Motor neuron (in vitro differentiated cells): ENCODE measurements at regions not wholly inside any gene's neighbourhood (a gene's known extent, or its start where the extent isn't known, plus 50 kb on each side); places are given as distances from the start of the nearest gene placed in this dataset.

Experiments
- ATAC-seq, 8 experiments: fragments of 200-7000 bp; cut with Tn5 transposase; replicated peaks in 6 of 8; 2 replicates each; pipeline ENCODE4 v1.8.0; 2021; ENCODE audit warnings: mild to moderate bottlenecking in 8 of 8, moderate library complexity in 8 of 8
- H3K27ac ChIP-seq, 2 donors: fragments of 250-450 bp; sonication (Bioruptor Pico); 2 replicates each; pipeline ENCODE4 v1.9.0; 2021; ENCODE audit warnings: antibody characterized with exemption in 2 of 2, mild to moderate bottlenecking in 2 of 2, moderate library complexity in 1 of 2
- H3K4me1 ChIP-seq, 2 donors: fragments of 250-450 bp; sonication (Bioruptor Pico); replicated peaks in 1 of 2; 2 replicates each; pipeline ENCODE4 v1.6.1; 2021; ENCODE audit warnings: antibody characterized with exemption in 2 of 2, mild to moderate bottlenecking in 2 of 2, moderate library complexity in 1 of 2
- H3K4me3 ChIP-seq, 5 donors: fragments of 250-450 bp; sonication (Bioruptor Pico); 2 replicates each; pipeline ENCODE4 v1.9.0; 2021; ENCODE audit warnings: antibody characterized with exemption in 5 of 5, mild to moderate bottlenecking in 5 of 5, moderate library complexity in 4 of 5
- WGBS, 10 experiments: fragments of 450-650 bp; shearing (Covaris generic); methylation state at CpG; one replicate each; pipeline ENCODE4 v1.0.0; 2022; 5-methylcytosine and 5-hydroxymethylcytosine counted together
- in situ Hi-C, 9 experiments: fragments of 400-800 bp; cut with MboI; loops; one replicate each; pipeline ENCODE4 v1.15.0; 2021; ENCODE audit warnings: low sequenced_read_pairs in 9 of 9, low pct_unique_long_range_greater_than_20kb in 2 of 9; ENCODE audit not compliant: unreplicated experiment in 9 of 9

DNA sequence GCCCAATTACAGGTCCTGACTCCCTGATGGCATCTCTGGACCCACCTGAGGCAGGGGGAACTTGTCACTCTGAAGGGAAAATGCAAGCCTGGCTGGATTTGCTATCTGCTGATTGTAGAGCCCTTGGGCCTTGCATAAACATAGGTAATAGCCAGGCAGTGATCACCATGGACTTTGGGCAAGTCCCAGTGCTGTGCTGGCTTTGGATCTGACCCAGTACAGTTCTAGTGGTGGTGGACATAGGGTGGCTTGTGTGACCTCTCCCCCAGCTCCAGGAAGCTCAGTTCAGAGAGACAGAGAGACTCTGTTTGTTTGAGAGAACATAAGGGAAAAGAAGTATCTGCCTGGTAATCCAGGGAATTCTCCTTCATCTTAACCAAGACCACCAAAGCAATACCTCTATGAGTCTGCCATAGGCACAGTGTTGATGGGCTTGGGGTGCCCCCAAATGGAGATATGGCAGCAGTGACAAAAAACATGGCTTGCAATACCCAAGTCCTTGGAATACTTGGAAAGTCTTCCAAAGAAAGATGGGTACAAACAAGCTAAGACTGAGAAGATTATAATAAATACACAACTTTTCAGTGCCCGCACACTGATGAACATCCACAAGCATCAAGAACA is 348.5 kb downstream of the PYDC2 start:
- 89 to 100% (median 100%) methylated on average over 1 of the region's 1 CpG; no CpG with 5 or more reads in 6 of the 10 experiments for WGBS, 10 experiments
- Histone ChIP-seq H3K4me3 (no peak overlapping the region), H3K4me1 (no peaks in the 10 kb centered on the region), H3K27ac (no peak overlapping the region)
- in situ Hi-C loops, result no loop called here
- no peak for ATAC-seq

DNA sequence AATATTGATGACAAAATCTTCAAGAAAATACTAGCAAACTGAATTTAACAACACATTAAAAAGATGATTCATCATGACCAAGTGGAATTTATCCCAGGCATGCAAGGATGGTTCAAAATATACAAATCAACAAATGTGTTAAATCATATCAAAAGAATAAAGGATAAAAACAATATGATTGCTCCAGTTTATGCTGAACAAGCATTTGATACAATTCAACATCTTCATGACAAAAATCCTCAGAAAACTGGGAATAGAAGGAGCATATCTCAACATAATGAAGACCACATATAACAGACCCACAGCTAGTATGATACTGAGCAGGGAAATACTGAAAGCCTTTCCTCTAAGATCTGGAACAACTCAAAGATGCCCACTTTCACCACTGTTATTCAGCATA is 352.3 kb downstream of the PYDC2 start:
- Histone ChIP-seq H3K4me3 (no peak overlapping the region), H3K4me1 (no peaks in the 10 kb centered on the region), H3K27ac (no peak overlapping the region)
- in situ Hi-C loops, result no loop called here
- no peak for ATAC-seq

- Histone ChIP-seq H3K4me3 (no peak overlapping the region), H3K27ac (no peak overlapping the region), H3K4me1 (peaks cover 4 to 6% of the 10 kb centered on the region in 2 donors)
- ATAC-seq, result no peak
- in situ Hi-C loops, result no loop called here
Observed at GRCh38 chr3:191848818-191849217, 387.9 kb downstream of the PYDC2 start.

GRCh38 chr3:191859531-191859930 is 398.6 kb downstream of the PYDC2 start:
- in situ Hi-C loops, result loop anchor here in 1 of 9 experiments (25.0 kb wide), 1 partner anchor 578 kb away; no protein-coding TSS in a partner anchor
- Histone ChIP-seq H3K27ac (no peak overlapping the region), H3K4me3 (no peak overlapping the region), H3K4me1 (no peaks in the 10 kb centered on the region)
- WGBS, 10 experiments, result 10 to 100% (median 80%) methylated on average over 1 to 3 of the region's 3 CpGs; no CpG with 5 or more reads in 1 of the 10 experiments
- peak in 3 of 8 experiments; percentile 33 to 93 (median 84) for ATAC-seq

- no peak for ATAC-seq
- H3K4me3 ChIP-seq, result no peak overlapping the region
- in situ Hi-C loops, result loop anchor here in 1 of 9 experiments (25.0 kb wide), 1 partner anchor 567 kb away; no protein-coding TSS in a partner anchor
- H3K4me1 ChIP-seq, result peaks cover 2 to 13% of the 10 kb centered on the region in 2 donors
- no peak overlapping the region for H3K27ac ChIP-seq
- WGBS, 10 experiments, result 0 to 55% (median 47%) methylated on average over 1 to 5 of the region's 5 CpGs; no CpG with 5 or more reads in 1 of the 10 experiments
Observed at GRCh38 chr3:191869738-191870415, 408.9 kb downstream of the PYDC2 start.

GRCh38 chr3:191873736-191874135 is 412.8 kb downstream of the PYDC2 start:
- H3K4me3 ChIP-seq, result no peak overlapping the region
- in situ Hi-C loops, result loop anchor here in 1 of 9 experiments (25.0 kb wide), 1 partner anchor 564 kb away; no protein-coding TSS in a partner anchor
- no peak overlapping the region for H3K27ac ChIP-seq
- H3K4me1 ChIP-seq, result peaks cover 2 to 13% of the 10 kb centered on the region in 2 donors
- ATAC-seq, result peak in 2 of 8 experiments; percentile 26 to 39
- WGBS, 10 experiments, result 37 to 100% (median 88%) methylated on average over 1 to 2 of the region's 2 CpGs

DNA sequence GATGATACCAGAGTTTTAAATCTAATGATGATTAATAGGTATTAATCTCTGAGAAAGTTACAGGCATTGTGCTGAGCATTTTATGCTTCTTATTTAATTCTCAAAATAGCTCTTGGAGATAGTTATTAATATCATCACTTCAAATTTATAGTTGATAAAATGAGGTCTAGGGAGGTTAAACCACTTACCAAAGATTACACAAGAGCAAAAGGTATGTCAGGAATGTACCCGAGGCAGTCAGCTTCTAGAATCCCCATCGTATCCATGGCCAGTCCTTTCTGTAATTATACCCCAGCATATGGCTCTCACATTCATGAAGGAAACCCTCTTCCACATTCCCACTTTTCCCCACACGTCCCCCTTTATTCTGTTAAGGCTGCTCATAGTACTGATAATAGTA is 421.3 kb downstream of the PYDC2 start:
- Histone ChIP-seq H3K4me1 (peaks cover 0 to 3% of the 10 kb centered on the region in 2 donors), H3K4me3 (no peak overlapping the region), H3K27ac (no peak overlapping the region)
- in situ Hi-C loops, result no loop called here
- ATAC-seq, result peak in 1 of 8 experiments; percentile 43
- 0 to 92% (median 50%) methylated on average over 1 to 3 of the region's 3 CpGs; no CpG with 5 or more reads in 1 of the 10 experiments for WGBS, 10 experiments

DNA sequence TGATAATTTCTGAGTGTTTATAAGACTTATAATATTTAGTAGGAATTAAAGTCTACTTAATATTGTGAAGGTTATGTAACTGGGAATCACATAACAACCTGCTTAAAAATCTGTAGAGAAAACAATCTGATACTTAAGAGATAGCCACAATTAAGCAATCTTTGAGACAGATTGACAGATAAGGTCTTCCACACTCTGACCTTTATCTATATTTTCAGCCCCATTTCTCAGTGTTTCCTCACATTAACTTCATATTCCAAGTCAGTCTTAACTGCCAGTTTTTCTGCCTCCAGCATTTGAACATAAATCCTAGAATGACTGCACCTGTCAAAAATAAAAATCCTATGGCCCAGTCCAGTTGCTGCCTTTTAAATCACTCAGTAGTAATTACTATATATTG is 423.2 kb downstream of the PYDC2 start:
- no peak overlapping the region for H3K4me3 ChIP-seq
- in situ Hi-C loops, result no loop called here
- peak in 3 of 8 experiments; percentile 25 to 51 (median 43) for ATAC-seq
- H3K4me1 ChIP-seq, result peaks cover 0 to 3% of the 10 kb centered on the region in 2 donors
- H3K27ac ChIP-seq, result no peak overlapping the region

- H3K4me1 ChIP-seq, result peaks cover 0 to 9% of the 10 kb centered on the region in 2 donors
- no peak overlapping the region for H3K27ac ChIP-seq
- ATAC-seq, result no peak
- 15 to 96% (median 66%) methylated on average over 1 to 5 of the region's 5 CpGs; no CpG with 5 or more reads in 1 of the 10 experiments for WGBS, 10 experiments
- no peak overlapping the region for H3K4me3 ChIP-seq
- in situ Hi-C loops, result no loop called here
Observed at GRCh38 chr3:191889106-191889505, 428.1 kb downstream of the PYDC2 start.

GRCh38 chr3:191889756-191890155 is 428.8 kb downstream of the PYDC2 start:
- H3K4me3 ChIP-seq, result no peak overlapping the region
- in situ Hi-C loops, result no loop called here
- no peak overlapping the region for H3K27ac ChIP-seq
- peaks cover 0 to 6% of the 10 kb centered on the region in 2 donors for H3K4me1 ChIP-seq
- no peak for ATAC-seq
- 0 to 100% (median 82%) methylated on average over 1 of the region's 1 CpG for WGBS, 10 experiments

DNA sequence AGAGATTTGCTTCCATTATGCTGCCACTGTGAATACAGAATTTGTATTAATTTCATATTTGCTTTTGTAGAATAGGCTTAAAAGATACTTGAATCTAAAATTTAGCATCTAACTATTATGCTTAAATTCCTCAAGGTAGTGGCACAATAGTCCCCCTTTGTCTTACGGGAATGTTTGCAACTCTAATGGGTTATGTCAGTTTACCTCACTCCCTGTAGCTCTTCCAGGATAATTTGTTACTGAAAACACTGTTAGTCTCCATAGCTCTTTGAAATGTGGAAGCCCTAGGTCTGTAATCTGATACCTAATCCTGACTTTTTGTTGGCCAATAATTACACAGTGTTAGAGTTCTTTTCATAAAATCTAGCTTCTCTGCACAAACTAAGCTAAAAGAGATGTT is 433.4 kb downstream of the PYDC2 start:
- in situ Hi-C loops, result no loop called here
- Histone ChIP-seq H3K4me3 (no peak overlapping the region), H3K4me1 (peaks cover 0 to 5% of the 10 kb centered on the region in 2 donors), H3K27ac (no peak overlapping the region)
- peak in 1 of 8 experiments; percentile 34 for ATAC-seq
- WGBS, 10 experiments, result 13 to 90% (median 60%) methylated on average over 1 of the region's 1 CpG; no CpG with 5 or more reads in 2 of the 10 experiments

DNA sequence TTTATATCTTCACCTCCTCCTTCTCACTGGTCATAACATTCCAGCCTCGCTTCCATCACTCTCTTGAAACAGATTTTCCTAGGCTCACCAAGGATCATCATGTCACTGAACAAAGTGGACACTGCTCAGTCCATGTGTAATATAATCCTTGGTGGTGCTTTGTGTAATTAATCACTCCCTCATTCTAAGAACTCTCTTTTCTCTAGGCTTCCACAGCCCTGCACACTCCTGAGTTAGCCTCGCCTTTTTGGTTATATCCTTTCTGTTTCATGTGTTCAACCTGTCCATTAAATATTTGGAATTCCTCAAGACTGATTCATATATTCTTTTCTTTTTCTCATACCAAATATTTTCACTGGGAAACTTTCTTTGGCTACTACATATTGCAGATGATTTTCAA is 440.8 kb downstream of the PYDC2 start:
- H3K27ac ChIP-seq, result no peak overlapping the region
- no peak for ATAC-seq
- in situ Hi-C loops, result no loop called here
- H3K4me3 ChIP-seq, result no peak overlapping the region
- WGBS, 10 experiments, result 26 to 88% (median 82%) methylated on average over 1 to 2 of the region's 2 CpGs
- no peaks in the 10 kb centered on the region for H3K4me1 ChIP-seq

- no peak for ATAC-seq
- in situ Hi-C loops, result no loop called here
- no peak overlapping the region for H3K4me3 ChIP-seq
- H3K4me1 ChIP-seq, result no peaks in the 10 kb centered on the region
- 17 to 92% (median 85%) methylated on average over 2 to 11 of the region's 11 CpGs for WGBS, 10 experiments
- no peak overlapping the region for H3K27ac ChIP-seq
Observed at GRCh38 chr3:191912616-191913204, 451.7 kb downstream of the PYDC2 start.
